PC-9 (cell line): ENCODE measurements at regions not wholly inside any gene's neighbourhood (a gene's known extent, or its start where the extent isn't known, plus 50 kb on each side); places are given as distances from the start of the nearest gene placed in this dataset.

Source experiments
- BruUV-seq: library from RNA; stranded (reverse); fragments of 400-500 nt; replicated peaks from 2 replicates; lab custom pipeline; 2021; lab: Mats Ljungman, UMichigan
- CTCF ChIA-PET: fragments of 300-600 bp; sonication (Branson Sonifier 250); formaldehyde crosslinking; loops from one replicate; lab custom pipeline; 2022; ENCODE audit warnings: antibody characterized with exemption; lab: Charles Lee
- POLR2A ChIA-PET: fragments of 300-600 bp; sonication (Branson Sonifier 250); formaldehyde crosslinking; loops from one replicate; lab custom pipeline; 2022; ENCODE audit warnings: antibody characterized with exemption; ENCODE audit not compliant: unreplicated experiment; lab: Charles Lee
- DNase-seq, 2 experiments: peaks; one replicate each; pipeline versions ENCODE4 v3.0.0 to v3.0.0-alpha.2; 2015 to 2022; ENCODE audit warnings: mixed read lengths in 1 of 2
- H2AFZ ChIP-seq: fragments of 200-600 bp; sonication (generic); 2 replicates; pipeline ENCODE4 v1.8.1; 2017; ENCODE audit warnings: antibody characterized with exemption
- H3F3A ChIP-seq: fragments of 200-600 bp; sonication (generic); 2 replicates; pipeline ENCODE4 v1.8.1; 2017; ENCODE audit warnings: antibody characterized with exemption, mild to moderate bottlenecking, low read depth; ENCODE audit not compliant: insufficient read depth
- H3K27ac ChIP-seq: fragments of 200-600 bp; sonication (generic); 2 replicates; pipeline ENCODE4 v1.6.1; 2016; ENCODE audit warnings: mixed run types
- H3K27me3 ChIP-seq: fragments of 200-600 bp; sonication (generic); 2 replicates; pipeline ENCODE4 v1.6.1; 2016; ENCODE audit warnings: low read depth, mixed run types; ENCODE audit not compliant: insufficient read depth
- H3K36me3 ChIP-seq: fragments of 200-600 bp; sonication (generic); 2 replicates; pipeline ENCODE4 v1.6.1; 2016; ENCODE audit warnings: low read depth, mixed run types
- H3K4me1 ChIP-seq: fragments of 200-600 bp; sonication (generic); replicated peaks from 2 replicates; pipeline ENCODE4 v1.6.1; 2016; ENCODE audit warnings: mixed run types; ENCODE audit not compliant: insufficient read depth
- H3K4me2 ChIP-seq: fragments of 200-600 bp; sonication (generic); 2 replicates; pipeline ENCODE4 v1.6.1; 2017; ENCODE audit warnings: mixed run types
- H3K4me3 ChIP-seq: fragments of 200-600 bp; sonication (generic); 2 replicates; pipeline ENCODE4 v1.6.1; 2016; ENCODE audit warnings: mixed run types
- H3K79me2 ChIP-seq: fragments of 200-600 bp; sonication (generic); 2 replicates; pipeline ENCODE4 v1.6.1; 2017; ENCODE audit warnings: low read depth, mixed run types
- H3K9me2 ChIP-seq: fragments of 200-600 bp; sonication (generic); 2 replicates; pipeline ENCODE4 v1.8.1; 2017; ENCODE audit warnings: mild to moderate bottlenecking; ENCODE audit not compliant: insufficient read depth
- H3K9me3 ChIP-seq: fragments of 200-600 bp; sonication (generic); 2 replicates; pipeline ENCODE4 v1.8.1; 2016; ENCODE audit warnings: low read depth; ENCODE audit not compliant: insufficient read depth
- H4K20me1 ChIP-seq: fragments of 200-600 bp; sonication (generic); 2 replicates; pipeline ENCODE4 v1.8.1; 2017; ENCODE audit not compliant: insufficient read depth
- CTCF ChIP-seq: fragments of 200-600 bp; sonication (generic); conservative IDR thresholded peaks from 2 replicates; pipeline ENCODE4 v1.6.1; 2017; ENCODE audit warnings: mixed run types, antibody characterized with exemption, mild to moderate bottlenecking, moderate library complexity
- EZH2 ChIP-seq: fragments of 200-600 bp; sonication (generic); IDR thresholded peaks from 2 replicates; pipeline ENCODE4 v1.8.0; 2017; ENCODE audit warnings: antibody characterized with exemption, low read depth
- intact Hi-C: fragments of 100-400 bp; cut with micrococcal nuclease; formaldehyde crosslinking; loops from one replicate; pipeline ENCODE4 v1.10.0; 2022; ENCODE audit not compliant: unreplicated experiment

DNA sequence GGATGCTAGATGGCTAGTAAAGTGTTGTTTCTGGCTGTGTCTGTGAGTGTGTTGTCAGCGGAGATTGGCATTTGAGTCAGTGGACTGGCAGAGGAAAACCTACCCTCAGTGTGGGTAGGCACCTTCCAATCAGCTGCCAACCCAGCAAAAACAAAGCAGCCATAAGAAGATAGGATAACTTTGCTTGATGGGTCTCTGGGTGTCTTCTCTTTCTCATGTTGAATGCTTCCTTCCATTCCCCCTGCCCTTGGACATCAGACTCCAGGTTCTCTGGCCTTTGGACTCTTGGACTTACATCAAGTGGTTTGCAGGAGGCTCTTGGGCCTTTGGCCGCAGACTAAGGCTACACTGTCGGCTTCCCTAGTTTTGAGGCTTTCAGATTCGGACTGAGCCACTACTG lies 429.0 kb upstream of the ZNF804A start:
- no peaks in the 10 kb centered on the region for H4K20me1 ChIP-seq
- H3K27me3 ChIP-seq = no peaks in the 10 kb centered on the region
- H3K36me3 ChIP-seq = no peaks in the 10 kb centered on the region
- intact Hi-C loops = no loop called here
- no peaks in the 10 kb centered on the region for H3K4me1 ChIP-seq
- H3K79me2 ChIP-seq = no peaks in the 10 kb centered on the region
- H3K9me2 ChIP-seq = no peaks in the 10 kb centered on the region
- H2AFZ ChIP-seq = no peak overlapping the region
- H3F3A ChIP-seq = no peaks in the 10 kb centered on the region
- ChIA-PET CTCF (no interaction called here), POLR2A (no interaction called here)
- H3K4me3 ChIP-seq = no peak overlapping the region
- no TSS peak for BruUV-seq
- H3K4me2 ChIP-seq = no peak overlapping the region
- no peak for DNase-seq
- no peak for TF ChIP-seq CTCF
- no peak for TF ChIP-seq EZH2
- no peak overlapping the region for H3K27ac ChIP-seq
- H3K9me3 ChIP-seq = no peaks in the 10 kb centered on the region

DNA sequence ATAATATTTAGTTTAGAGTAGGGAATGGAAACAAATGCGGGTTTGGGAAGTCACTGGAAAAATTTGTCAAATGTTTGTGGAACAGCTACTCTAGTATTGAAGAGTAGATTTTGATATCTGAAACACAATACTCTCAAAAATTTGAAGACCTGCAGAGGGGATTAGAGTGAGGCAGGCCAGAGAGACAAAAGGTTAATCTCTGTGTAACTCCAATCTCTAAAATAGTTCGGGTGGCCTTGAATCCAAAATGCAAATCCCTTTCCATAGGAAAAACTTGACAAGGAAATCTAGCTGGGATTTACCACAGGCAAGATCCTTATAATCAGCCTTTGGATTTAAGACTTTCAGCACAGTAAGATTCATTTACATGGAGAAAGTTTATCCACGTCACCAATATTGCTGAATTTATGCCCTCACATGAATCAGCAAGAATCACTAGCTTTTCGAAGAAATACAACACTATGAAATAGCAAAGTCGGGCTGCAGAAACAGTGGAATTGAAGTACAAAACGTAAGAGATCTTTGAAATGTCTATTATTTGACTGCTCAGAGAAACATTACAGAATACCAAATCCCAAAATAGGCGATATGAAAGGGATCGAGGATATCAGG lies 423.7 kb upstream of the ZNF804A start:
- Histone ChIP-seq H3K4me3 (no peak overlapping the region), H3K4me2 (no peak overlapping the region), H3K27ac (no peak overlapping the region), H3K9me2 (no peaks in the 10 kb centered on the region; the same call in 1 of the 2 replicates), H3K9me3 (no peaks in the 10 kb centered on the region), H3F3A (no peaks in the 10 kb centered on the region), H3K27me3 (no peaks in the 10 kb centered on the region), H3K4me1 (no peaks in the 10 kb centered on the region), H4K20me1 (no peaks in the 10 kb centered on the region), H3K36me3 (no peaks in the 10 kb centered on the region), H3K79me2 (no peaks in the 10 kb centered on the region), H2AFZ (peak overlapping the region; percentile 66)
- intact Hi-C loops = no loop called here
- TF ChIP-seq CTCF = no peak
- no peak for TF ChIP-seq EZH2
- ChIA-PET POLR2A (no interaction called here), CTCF (no interaction called here)
- no peak for DNase-seq
- BruUV-seq = no TSS peak

- no peak for DNase-seq
- H3K9me3 ChIP-seq = peaks cover 4% of the 10 kb centered on the region; the same call in 1 of the 2 replicates
- H4K20me1 ChIP-seq = no peaks in the 10 kb centered on the region
- no peak overlapping the region for H2AFZ ChIP-seq
- no TSS peak for BruUV-seq
- H3K27ac ChIP-seq = no peak overlapping the region
- CTCF ChIA-PET = no interaction called here
- no peaks in the 10 kb centered on the region; the same call in 1 of the 2 replicates for H3K9me2 ChIP-seq
- POLR2A ChIA-PET = no interaction called here
- TF ChIP-seq EZH2 (no peak), CTCF (no peak)
- no peaks in the 10 kb centered on the region for H3K79me2 ChIP-seq
- no peaks in the 10 kb centered on the region for H3K27me3 ChIP-seq
- H3F3A ChIP-seq = no peaks in the 10 kb centered on the region
- intact Hi-C loops = no loop called here
- no peak overlapping the region for H3K4me2 ChIP-seq
- no peaks in the 10 kb centered on the region for H3K36me3 ChIP-seq
- no peaks in the 10 kb centered on the region for H3K4me1 ChIP-seq
- H3K4me3 ChIP-seq = no peak overlapping the region
Observed at GRCh38 chr2:184178229-184178628, 420.1 kb upstream of the ZNF804A start.
